Activated effector memory CD4-positive, alpha-beta T cell treated with anti-CD3 and anti-CD28 coated beads, Interleukin-2, amount 50 U/mL, for 16 hours (primary cell): ENCODE measurements at regions not wholly inside any gene's neighbourhood (a gene's known extent, or its start where the extent isn't known, plus 50 kb on each side); places are given as distances from the start of the nearest gene placed in this dataset.

Experiments
- DNase-seq: peaks from one replicate; pipeline ENCODE4 v3.0.0-alpha.2; 2020

- no peak for DNase-seq
Measured at GRCh38 chr20:50397058-50397457, 113.1 kb upstream of the PTPN1 start.

- no peak for DNase-seq
Measured at GRCh38 chr20:50398064-50398463, 112.1 kb upstream of the PTPN1 start.

DNA sequence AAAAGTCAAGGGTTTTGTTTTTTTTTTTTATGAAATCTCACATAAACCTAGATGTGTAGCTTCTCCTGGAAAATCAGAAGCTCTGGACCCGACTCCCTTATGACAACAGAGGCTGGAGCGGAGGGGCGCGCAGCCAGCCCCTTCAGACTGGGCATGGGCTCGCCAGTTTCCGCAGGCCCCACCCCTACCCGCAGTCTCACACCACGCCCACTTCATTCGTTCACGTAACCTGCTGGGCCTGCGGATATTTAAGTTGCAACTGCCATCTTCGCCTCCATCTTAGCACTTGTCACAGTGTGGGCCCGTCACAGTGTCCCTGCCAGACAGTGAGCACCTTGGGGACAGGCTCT, 111.7 kb upstream of the PTPN1 start:
- no peak for DNase-seq

DNA sequence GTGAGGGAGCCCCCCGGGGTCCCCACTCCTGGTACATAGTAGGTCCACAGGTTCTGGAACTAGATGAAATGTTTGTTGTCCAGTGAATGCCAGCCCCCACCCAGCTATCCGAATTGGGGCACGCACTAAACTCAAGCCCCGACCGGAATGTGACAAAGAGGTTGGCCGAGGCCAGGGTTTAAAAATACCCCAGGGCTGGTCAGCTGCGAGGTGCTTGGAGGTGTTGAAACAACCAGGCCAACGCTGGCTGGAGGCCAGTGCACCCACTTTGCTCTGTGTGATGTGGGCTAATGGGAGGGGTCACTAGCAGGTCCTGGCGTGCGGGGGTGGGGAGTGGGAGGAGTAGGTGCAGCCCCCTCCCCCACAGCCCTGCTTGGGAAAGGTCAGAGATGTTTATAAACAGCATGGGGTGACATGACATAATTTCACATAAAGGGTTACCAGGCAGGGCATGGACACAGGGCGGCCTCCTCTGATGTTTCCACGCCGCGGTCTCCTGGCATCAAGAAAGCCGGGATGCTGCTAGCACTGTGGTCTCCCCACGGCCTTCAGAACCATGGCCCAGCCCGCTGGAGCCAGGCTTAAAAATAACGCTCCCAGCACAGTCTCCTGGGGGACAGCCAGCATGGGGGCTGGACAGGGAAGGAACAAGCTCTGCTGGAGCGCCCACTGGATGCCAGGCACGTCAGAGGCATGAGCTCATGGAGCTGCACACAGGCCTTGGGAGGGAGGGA, 111.2 kb upstream of the PTPN1 start:
- DNase-seq, result no peak

DNA sequence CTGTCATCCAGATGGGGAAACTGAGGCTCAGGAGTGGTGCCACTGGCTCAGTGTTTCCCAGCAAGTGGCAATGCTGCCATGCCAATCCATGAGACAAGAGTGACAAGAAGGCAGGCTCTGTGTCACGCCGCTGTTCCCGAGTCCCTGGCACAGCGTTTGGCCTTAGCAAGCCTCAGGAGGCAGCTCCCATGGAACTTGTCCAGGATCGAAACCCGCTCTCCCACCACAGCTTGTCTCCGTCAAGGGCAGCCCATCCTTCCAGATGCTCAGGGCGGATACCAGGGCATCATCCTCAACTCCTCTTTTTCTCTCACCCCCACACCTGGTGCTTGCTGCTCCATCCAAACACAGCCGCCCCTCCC, 110.6 kb upstream of the PTPN1 start:
- no peak for DNase-seq

GRCh38 chr20:50399917-50400704, 110.1 kb upstream of the PTPN1 start:
- no peak for DNase-seq

DNA sequence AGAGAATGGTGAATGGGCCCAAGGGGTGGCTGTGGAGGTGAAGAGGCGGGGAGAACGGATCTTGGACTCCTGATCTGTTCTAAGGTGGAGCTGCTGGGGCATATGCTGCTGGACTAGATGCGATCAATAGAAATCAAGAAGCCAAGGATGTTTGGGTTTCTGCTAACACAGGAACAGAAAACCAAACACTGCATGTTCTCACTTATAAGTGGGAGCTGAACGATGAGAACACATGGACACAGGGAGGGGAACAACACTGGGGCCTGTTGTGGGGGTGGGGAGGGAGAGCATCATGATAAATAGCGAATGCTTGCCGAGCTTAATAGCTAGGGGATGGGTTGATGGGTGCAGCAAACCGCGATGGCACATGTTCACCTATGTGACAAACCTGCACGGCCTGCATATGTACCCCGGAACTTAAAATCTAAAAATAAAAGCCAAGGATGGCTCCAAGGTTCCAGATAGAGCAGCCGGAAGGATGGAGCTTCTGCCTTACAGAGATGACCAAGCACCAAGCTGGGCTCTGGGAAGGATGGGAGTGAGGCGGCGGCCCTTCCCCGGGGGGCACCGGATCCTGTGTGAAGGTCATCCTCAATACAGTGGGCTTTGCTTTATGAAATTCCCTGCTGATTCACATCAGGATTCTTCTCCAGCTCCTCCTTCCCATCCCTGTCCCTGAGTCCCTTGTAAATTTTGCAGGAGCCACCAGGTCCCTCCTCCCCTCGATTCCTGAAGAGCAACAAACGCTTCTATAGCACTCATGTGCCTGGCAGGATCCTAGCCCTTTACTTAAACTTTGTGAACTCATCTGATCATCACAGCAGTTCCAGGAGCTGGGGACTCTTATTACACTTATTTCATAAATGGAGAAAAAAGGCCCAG, 109.2 kb upstream of the PTPN1 start:
- no peak for DNase-seq

DNA sequence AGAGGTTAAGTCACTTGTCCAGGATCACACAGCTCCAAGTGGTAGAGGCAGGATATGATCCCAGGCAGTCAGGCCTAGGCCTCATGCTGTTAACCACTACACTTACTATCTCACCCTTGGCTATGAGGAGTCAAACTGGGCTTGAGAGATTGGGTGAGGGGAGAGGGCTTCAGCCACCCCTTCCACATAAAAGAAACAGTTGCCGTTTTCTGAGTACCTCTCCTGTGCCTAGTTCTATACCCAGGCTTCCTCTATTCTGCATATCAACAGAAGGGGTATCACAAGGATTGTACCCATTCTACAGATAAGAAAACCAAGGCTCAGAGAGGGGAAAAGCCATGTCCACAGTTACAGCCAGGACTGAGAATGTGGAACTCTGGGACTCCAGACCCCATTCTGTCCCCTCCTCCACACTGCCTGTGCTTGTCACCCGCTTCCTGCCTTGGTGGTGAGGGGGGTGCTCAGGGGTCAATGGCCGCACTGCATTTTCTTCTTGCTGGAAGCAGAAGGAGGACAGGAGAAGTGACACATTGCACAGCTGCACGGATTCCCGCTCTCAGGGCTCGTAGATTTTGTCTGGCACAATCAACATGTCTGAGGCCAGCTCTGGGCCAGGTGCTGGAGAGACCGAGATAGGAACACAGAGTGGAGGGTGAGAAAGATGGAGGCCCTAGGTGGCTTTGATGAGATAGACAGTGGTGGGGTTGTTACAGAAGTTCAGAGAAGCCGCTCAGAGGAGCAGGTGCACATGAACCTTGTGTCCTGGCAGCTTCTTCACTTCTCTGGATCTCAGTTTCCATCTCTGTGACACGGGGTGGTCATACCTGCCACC, 108.4 kb upstream of the PTPN1 start:
- no peak for DNase-seq

- DNase-seq, result no peak
Measured at GRCh38 chr20:50403565-50404418, 106.4 kb upstream of the PTPN1 start.

DNA sequence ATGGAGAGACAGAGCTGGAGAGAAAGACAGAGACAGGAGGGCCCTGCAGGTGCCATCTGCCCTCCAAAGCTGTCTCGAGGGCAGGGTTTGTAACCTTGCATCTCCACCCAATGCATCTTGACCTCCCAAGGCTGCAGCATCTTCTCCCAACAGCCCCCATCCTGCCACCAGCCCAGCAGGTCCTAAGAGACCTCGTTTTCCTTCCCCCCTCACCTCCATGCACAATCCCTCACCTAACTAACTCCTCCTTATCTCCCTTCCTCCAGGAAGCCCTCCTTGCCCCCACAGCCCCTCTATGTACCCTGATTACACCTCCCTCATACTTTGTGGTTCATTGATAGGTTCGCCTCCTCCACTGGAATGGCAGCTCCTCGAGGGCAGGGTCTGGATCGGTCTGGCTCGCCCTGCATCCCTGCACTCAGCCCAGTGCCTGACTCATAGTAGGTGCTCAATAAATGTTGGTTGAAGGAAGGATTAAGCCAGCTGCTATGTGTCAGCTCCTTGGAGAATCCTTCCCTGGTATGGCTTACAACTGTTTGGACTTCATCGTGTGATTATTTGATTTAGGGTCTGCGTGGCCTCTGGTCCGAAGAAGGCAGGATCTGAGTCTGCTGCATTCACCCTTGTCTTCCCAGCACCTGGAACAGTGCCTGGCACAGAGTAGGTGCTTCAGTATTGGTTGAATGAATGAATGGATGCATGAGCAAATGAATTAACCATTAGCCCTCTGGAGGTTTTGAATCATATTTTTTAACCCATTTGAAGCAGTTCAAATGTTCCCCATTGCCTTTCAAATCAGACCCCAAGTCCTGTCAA, 105.6 kb upstream of the PTPN1 start:
- DNase-seq, result no peak

DNA sequence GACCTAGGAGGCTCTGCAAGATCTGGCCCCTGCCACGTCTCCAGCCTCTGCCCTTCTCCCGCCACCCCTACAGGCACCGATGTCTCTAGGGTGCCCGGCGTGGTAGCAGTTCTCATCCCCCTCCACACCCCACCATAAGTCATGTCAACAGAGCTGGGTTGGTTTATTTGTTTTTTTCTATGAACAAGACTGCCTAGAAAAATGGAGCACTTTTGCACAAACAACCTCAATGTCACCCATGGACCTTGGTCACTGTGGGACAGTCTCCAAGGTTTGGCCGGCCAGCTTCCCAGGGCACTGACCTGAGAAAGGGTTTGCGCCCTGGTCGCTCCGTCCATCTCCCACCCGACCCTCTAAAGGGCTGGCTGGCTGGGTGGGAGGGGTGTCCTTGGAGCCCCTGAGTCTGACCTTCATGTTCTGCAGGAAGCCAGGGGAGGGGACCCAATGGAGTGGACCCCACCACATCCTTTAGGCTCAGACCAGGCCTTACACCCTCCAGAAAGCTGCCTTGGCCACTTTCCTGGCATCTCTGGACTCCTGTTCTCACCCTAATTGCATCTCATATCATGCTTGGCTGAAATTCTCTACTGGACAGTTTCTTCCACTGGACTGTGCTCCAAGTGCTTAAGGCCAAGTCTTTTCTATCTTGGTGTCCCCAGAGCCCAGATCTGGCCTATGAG, 104.8 kb upstream of the PTPN1 start:
- DNase-seq, result no peak

- DNase-seq, result no peak
Measured at GRCh38 chr20:50405915-50406609, 104.1 kb upstream of the PTPN1 start.

GRCh38 chr20:50406610-50407136, 103.5 kb upstream of the PTPN1 start:
- DNase-seq, result no peak

GRCh38 chr20:50408526-50409364, 101.4 kb upstream of the PTPN1 start:
- no peak for DNase-seq

DNA sequence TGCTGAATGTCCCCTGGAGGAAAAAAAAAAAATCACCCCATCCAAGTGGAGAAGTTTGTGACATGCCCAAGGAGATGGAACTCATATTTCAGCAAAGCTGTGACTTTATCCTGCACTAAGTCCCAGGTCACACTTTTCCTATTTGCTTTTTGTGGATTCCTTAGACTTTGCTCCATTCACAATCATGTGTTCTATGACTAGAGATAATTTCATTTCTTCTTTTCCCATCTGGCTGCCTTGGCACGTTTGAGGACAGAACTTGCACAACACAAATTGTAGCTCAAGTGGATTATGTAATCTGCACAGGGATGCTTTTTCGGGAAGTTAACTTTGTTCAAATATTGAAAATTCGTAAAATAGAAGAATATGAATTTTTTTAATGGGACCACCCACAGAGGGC, 100.7 kb upstream of the PTPN1 start:
- DNase-seq, result no peak

- no peak for DNase-seq
Measured at GRCh38 chr20:50410343-50410742, 99.8 kb upstream of the PTPN1 start.

DNA sequence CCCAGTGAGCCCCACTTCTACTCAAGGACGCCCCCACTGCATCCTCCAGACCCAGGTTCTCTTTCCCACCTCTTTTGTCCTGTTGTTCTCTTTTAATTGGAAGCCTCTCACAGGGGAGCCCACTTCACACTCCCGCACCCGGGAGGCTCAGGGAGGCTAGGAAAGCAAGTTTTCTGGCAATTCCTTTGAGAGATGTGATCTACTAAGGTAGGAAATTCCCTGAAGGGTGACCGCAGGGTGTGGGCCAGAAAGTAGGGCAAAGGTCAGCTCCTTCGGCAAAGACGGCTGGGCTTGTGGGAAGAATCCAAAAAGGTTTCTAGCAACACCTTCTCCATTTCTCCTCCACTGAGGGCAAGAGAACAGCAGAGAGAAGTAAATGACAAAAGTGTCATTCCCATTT, 98.1 kb upstream of the PTPN1 start:
- DNase-seq, result no peak

DNA sequence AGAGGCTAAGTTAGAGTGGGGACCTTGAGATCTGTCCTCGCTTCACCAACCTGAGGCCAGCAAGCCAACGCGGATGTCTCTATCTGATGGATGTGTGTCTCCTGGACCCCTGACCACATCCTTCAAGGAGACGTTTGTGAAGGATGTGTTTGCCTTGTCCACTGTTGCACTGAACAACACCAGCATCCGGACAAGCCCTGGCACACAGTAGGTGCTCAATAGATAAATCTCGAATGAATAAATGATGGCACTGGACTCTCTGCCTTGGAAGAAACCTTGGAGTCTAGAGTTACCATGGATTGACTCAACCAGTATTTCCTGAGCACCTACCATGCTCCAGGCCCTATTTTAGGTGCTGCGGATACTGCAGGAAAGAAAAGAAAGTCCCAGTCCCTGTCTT, 97.7 kb upstream of the PTPN1 start:
- no peak for DNase-seq
